ENCODE measurements at regions not wholly inside any gene's neighbourhood (a gene's known extent, or its start where the extent isn't known, plus 50 kb on each side); places are given as distances from the start of the nearest gene placed in this dataset.

GRCh38 chr20:22217712-22218352, 366.5 kb downstream of the FOXA2 start:
- TF ChIP-seq RELA (CRISPR knock-in tag; IDR thresholded peaks at IDR 0.05; ENCODE audit: borderline replicate concordance) (no peak), MAX (CRISPR knock-in tag; IDR thresholded peaks at IDR 0.05) (no peak), ETV6 (CRISPR knock-in tag; IDR thresholded peaks at IDR 0.05) (no peak), NR3C1 (CRISPR knock-in tag; conservative IDR thresholded peaks at IDR 0.05; ENCODE audit: low read depth) (no peak), CTCF (IDR thresholded peaks at IDR 0.05) (no peak), ATF2 (CRISPR knock-in tag; IDR thresholded peaks at IDR 0.05; ENCODE audit: borderline replicate concordance, low read depth) (no peak), NR2C2 (CRISPR knock-in tag; IDR thresholded peaks at IDR 0.05) (no peak), TEAD4 (CRISPR knock-in tag; IDR thresholded peaks at IDR 0.05) (no peak), ZSCAN18 (CRISPR knock-in tag; IDR thresholded peaks at IDR 0.05) (no peak), ZNF423 (CRISPR knock-in tag; IDR thresholded peaks at IDR 0.05) (no peak), STAT6 (CRISPR knock-in tag; conservative IDR thresholded peaks at IDR 0.05; ENCODE audit: low read depth) (no peak)
